Pons (tissue), 1 donor: ENCODE measurements at regions not wholly inside any gene's neighbourhood (a gene's known extent, or its start where the extent isn't known, plus 50 kb on each side); places are given as distances from the start of the nearest gene placed in this dataset.
"Not testable (repeated sequence)": the region's sequence is repeated elsewhere in the genome, so short reads cannot be mapped to it uniquely, and the experiment has no call there.

Source experiments
- DNase-seq: peaks from one replicate; pipeline ENCODE4 v3.0.0-alpha.2; 2016; ENCODE audit warnings: low spot score

DNA sequence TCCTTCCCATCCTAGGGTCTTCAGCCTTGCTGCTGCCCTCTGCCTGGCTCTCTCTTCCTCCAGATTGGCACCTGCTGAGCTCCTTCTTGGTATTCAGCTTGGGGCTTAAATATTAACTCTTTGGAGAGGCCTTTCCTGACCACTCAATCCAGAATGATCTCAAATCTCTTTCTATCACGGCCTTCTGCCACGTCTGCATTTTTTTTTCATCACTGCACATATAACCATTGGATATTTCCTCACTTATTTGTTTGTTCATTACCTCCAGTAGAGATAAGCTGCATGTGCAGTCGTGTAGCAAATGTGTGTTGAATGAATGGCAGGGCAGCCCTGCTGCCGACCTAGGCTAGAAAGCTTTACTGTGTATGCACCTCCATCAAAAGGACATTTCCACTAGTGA is 51.6 kb upstream of the MPP7 start:
- no peak for DNase-seq

DNA sequence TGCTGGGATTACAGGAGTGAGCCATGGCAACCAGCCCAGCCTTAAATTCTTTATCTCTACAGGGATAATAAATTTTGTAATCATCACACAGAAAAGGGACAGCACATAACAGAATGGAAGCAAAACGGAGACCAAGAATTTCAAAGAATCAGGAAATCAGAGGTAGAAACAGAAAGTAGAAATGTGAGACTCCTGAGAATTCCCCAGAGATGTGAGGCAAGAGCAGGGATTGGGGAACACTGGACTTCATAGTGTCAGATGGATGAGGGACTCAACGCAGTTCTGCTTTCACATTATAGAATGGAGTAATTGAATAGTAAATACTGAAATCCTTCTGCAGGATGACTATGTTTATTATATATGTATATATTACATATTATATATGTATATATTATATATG is 52.5 kb upstream of the MPP7 start:
- no peak for DNase-seq

DNA sequence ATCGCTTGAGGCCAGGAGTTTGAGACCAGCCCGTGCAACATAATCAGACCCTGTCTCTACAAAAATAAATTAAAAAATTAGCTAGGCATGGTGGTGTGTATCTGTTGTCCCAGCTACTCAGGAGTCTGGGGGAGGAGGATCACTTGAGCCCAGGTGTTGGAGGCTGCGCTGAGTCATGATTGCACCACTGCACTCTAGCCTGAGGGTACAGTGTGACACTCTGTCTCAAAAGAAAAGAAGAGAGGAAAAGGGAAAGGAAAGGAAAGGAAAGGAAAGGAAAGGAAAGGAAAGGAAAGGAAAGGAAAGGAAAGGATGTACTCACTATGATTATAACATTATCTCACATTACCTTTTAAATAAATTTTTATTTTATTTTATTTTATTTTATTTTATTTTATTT is 56.5 kb upstream of the MPP7 start:
- DNase-seq, result no peak

DNA sequence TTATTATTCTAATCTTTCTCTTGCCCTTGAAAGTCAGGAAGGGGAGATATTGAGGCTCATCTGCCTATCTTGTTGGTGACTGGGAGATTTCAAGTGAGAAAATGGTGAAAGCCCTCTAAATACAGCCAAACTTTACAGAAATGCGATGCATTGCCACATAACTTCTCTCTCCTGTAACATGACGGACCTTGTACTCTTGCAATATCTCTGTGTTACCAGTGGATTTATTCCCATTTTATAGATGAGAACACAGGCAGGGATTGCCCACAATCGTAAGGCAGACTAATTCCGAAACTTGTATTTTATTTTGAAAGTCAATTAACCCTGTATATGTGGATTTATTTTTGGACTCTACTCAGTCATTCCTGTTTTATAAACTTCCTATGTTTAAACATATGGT is 57.3 kb upstream of the MPP7 start:
- DNase-seq, result no peak

DNA sequence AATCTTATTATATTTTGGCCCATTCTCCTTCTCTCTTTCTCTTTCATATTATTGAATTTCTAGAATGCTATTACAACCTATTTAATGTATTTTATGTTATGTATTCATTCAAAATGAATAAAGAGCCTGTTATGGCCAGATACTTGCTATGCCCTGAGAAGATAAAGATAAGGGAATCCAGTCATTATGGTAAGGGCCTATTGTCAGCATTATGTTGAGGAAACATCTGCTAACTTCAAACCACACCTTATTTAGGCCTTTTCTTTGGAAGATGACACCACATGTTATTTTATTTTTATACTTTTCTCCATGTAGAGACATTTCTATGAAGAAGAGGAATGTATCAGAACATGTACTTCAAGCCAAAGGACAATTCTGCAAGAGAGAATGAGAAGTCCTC is 60.5 kb upstream of the MPP7 start:
- DNase-seq, result no peak

DNA sequence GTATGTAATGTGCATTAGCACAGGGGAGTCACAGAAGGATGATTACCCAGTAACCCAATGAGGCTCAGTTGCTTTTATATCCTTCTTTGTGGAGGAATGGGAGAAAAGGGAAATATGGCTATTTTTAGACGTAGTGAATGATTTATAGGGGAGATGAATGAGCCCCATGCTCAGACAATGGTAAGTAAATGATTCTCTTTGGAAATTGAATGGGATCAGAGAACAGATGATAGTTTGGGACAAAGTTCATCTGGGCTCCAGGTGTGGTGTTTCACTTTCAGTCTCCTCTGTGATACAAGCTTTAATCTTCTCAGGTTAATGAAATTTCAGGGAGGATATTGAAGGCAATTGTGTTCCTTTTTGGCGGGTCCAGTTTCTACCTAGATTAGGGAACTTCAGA is 63.0 kb upstream of the MPP7 start:
- no peak for DNase-seq

DNA sequence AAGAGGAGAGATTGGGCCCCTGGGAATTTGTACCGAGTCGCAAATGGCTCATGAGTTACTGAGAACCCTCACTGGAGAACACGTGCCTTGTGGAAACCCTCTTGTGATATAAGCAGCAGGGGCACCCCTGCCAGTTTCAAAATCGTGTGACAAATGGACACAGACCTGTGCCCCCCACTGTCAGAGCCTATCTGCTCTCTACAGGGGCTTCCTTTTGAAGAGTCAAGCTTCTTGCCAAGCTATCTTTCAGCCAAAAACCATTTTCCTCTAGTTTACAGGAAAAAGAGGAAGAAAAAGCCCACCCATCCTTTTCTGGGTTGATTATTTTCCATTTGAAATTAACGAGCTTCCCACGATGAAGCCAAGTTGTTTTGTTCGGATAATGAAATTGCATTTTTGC is 64.1 kb upstream of the MPP7 start:
- no peak for DNase-seq

DNA sequence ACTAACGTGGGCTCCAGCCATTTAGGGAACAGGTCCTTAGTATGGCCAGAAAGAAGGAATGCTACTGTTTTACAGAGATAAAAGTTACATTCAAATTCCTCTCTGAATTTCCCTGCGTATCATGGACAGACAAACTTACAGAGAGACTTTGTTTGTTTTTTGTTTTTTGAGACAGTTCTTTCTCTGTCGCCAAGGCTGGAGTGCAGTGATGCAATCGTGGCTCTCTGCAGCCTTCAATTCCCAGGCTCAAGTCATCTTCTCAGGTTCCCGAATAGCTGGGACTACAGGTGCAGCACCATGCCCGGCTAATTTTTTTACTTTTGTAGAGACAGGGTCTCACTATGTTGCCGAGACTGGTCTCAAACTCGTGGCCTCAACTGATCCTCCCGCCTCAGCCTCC is 64.5 kb upstream of the MPP7 start:
- DNase-seq, result no peak

DNA sequence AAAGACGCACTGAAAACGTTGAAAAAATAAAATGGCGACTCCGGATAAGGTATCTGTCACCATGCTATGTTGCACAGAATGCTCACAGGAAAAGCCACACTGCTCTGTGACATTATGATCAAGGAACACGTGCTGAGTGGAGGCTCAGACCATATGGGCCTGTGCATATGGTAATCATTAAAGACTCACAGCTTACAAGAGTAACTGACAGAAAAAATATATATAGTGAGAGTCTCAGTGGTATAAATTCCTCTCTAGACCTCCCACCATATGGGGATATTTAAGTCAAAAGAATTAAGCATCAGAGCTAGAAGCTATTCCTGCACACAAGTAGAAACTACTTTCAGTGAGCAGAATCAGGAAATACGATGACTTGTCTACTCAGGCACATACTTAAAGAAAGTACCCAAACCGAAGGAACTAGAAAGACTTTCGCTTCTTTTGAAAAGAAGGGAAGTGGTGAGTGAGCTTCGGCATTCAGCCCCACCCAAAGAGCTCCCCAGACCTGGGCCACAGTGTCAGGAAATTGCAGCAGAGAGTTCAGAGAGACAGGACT is 65.1 kb upstream of the MPP7 start:
- peak; percentile 66 for DNase-seq

DNA sequence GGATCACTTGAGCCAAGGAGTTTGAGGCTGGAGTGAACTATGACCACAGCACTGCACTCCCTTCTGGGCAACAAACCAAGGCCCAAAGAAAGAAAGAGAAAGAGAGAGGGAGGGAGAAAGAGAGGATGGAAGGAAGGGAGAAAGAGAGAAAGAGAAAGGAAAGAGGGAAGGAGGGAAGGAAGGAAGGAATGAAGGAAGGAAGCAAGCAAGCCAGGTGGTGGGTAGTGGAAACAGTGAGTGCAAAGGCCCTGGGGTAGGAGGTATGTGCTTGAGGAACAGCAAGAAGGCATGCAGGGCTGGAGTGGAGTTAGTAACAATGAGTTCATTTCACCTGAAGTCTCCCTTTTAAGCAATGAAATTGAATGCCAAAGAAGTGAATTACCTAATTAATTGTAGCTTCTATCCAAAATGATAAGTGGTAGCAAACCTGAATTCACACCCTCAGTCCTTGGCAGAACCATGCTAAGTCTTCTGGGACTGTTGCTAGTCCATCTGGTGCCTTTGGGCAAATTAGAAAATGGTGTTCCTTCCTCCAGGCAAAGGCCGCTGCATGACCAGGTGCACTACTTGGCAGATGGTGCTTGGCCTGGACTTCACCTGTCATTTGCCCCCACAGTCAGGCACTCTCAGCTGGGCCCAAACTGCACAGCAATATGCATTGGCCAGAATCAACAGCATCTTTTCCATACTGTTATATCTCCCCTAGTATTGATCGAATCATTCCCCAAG is 67.4 kb upstream of the MPP7 start:
- DNase-seq, result no peak

DNA sequence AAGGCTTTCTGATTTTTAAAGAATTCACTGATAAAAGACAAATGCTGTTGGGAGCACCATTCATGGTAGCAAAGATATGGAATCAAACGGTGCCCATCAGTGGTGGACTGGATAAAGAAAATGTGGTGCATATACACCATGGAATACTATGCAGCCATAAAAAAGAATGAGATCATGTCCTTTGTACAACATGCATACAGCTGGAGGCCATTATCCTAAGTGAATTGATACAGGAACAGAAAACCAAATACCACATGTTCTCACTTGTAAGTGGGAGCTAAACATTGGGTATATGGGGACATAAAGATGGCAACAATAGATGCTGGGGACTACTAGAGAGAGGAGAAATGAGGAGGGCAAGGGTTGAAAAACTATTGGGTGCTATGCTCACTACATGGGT is 68.8 kb upstream of the MPP7 start:
- DNase-seq, result not testable (repeated sequence)

DNA sequence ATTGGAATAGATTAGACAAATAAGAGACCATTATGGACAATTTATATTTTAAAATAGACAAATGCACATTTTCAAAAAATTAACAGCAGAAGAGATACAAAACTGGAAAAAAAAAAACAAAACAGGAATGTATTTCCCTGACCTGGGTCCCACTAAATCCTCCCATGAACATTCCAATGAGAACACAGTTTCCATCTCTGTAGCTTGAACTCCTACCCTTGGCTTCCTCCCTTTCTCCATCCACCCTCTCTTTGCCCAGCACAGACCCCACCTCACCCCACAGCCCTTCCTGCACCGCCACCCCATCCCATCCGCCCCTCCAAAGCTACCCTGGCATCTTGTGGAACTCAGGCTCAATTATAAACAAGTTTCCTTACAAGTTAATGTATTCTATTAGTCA is 71.2 kb upstream of the MPP7 start:
- DNase-seq, result no peak

DNA sequence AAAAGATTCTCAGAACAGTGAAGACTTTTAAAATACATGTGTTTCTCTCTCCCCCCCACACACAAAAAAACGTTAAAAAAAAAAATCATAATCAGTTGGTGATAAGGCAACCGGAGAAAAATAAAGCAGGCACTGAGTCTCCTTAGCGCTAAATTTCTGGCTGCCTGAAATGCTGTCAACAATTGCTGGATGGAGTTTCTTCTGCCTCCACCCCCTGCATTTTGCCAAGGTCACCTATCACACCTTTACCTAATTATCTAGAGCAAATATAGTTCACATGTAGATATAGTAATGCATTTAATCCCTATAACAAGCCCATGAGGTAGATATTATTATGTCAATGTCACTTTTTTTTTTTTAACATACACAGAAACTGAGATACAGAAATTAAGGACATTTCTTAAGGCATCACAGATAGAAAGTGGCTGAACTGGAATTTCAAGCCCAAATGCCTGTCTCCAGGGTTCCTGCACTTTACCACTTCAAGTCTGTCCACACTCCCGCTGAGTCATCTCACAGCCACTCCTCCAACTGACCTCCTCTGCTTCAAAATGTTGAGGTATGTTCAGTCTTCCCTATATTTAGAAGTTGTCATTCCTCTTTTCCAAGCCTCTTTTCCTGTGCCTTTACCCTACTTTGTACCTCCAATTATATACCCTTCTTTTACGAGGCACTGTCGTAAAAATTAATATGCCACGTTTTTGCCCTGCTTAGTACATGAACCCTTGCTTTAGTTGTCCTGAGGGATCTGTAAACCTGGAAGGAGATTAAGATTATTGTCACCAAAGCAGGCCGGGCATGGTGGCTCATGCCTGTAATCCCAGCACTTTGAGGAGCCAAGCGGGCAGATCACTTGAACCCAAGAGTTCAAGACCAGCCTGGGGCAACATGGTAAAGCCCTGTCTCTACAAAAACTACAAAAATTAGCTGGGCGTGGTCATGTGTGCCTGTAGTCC is 72.8 kb upstream of the MPP7 start:
- DNase-seq, result no peak

DNA sequence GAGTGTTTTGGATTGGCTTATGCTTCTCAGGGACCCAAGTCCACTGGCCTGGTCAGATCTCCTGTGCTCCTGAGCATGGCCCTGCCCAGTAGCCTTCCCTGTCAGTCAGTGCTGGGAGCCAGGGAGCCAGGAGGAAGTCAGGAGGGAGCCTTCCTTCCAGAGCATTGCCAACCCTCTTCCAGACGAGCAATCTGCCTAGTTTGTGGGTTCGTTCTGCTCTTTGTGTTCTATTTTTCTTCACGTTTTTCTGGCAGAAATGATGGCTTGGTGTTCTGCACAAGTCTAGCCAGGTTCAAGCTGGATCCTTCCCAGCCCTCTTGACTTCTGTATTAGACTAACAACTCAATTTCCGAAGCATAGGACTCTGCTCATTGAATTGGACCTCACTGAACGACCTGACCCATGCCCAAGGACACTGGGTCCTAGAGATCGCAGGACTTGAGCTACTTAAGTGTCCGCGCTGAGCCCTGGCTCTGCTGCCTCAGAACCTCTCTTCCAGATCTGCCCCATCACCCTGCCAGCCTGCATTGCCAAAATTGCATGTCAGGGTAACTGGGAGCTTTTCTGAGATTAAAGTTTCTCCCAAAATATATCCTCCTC is 76.2 kb upstream of the MPP7 start:
- DNase-seq, result no peak

DNA sequence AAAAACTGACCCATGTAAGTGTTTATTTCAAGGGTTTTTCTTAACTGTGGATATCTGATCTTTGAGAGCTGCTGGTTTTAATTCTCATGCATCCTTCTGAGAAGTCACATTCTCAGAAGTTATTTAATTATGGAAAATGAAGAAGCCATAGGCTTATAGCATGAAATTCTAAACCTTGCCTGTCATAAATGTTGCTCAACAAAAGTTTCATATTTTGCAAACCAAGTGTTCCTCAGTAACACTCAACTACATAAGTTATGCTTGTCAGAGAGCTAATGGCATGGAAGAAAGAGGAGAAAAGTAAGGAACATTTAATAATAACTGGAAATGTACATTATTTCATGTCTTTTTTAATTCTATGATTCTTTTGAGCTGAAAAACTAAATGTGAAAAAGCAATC is 78.6 kb upstream of the MPP7 start:
- DNase-seq, result no peak

DNA sequence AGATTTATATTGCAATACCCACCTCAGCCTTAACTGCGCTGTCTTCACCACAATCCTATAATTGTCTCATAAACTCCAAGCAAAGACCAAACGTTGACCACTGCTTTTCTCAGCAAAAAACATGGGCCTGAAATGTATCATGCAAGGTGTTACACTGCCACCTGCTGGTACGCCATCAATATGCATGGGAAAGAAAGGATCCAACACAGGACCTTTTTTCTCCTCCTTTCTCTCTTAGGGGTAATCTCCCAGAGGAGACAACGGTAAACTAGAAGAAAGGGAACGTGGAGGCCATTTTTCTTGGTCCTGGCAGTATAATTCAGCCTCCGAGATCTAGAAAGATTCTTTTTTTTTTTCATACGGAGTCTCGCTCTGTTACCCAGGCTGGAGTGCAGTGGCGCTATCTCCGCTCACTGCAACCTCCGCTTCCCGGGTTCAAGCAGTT is 79.1 kb upstream of the MPP7 start:
- DNase-seq, result peak; percentile 85

DNA sequence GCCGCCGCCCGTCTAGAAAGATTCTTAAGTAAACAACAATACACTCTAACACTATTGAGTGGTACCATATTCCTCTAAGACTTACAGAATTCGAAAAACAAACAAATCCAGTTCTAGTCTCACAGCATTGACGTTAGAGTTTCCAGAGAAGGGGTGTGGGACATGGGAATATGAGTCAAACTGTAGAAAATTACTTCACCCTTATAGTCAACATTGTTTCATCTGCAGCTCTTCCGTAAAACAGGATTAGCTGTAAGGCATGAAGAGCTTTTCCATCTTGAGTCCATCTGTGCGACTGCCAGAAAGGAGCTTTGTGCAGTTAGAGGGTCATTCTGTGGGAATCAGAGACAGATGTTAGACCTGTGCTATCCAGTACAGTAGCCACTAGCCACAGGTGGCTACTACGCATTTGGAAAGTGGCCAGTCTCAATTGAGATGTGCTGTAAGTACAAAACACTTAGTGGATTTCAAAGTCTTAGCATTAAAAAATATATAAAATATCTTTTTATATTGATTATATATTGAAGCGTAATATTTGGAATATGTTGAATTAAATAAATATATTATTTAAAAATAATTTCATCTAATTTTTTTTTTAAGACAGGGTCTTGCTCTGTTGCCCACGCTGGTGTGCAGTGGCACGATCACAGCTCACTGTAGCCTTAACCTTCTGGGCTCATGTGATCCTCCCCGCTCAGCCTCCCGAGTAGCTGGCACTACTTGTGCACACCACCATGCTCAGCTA is 79.8 kb upstream of the MPP7 start:
- no peak for DNase-seq

DNA sequence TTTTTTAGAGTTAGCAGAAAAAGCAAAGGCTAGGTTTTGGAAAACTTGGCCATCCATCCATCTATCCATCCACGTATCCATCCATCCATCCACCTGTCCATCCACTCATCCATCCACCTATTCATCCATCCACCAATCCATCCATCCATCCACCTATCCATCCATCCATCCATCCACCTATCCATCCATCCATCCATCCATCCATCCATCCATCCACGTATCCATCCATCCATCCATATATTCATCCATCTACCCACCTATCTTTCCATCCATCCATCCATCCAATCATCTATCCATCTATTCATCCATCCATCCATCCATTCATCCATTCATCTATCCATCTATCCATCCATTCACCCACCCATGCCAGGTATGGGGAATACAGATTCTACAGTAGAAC is 81.7 kb upstream of the MPP7 start:
- no peak for DNase-seq

DNA sequence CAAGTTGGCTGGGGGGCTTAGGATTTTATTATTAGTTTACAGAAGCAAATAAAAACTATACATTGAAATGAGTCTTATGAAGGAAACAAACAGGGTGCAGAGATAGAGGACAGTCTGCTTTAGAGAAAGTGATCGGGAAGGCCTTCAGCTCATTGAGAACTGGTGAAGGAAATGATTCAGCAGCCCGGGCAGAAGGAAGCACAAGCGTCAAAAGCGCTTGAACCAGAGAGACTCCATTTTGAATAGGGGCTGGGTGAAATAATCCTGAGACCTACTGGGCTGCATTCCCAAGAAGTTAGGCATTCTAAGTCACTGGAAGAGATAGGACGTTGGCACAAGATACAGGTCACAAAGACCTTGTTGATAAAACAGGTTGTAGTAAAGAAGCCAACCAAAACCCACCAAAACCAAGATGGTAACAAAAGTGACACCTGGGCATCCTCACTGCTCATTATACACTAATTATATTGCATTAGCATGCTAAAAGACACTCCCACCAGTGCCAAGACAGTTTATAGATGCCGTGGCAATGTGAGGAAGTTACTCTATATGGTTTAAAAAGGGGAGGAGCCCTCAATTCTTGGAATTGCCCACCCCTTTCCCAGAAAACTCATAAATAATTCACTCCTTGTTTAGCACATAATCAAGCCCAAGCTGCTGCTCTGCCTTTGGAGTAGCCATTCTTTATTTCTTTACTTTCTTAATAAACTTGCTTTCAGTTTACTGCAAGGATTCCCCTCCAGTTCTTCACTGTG is 83.1 kb upstream of the MPP7 start:
- no peak for DNase-seq

DNA sequence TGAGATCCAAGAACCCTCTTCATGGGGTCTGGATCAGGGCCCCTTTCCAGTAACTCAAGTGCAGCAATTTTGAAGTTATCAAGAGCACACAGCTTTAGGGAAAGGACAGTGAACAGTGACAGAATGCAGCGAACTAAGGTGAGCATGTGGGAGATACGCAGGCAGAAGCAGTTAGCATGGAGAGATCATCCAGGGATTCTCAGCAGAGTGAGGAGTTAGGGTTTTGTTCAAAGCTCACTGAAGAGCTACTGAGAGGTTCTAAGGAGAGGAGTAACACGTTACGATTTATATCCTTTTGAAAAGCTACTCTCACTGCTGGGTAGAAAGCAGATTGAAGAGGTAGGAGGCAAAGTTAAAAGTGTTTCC is 83.6 kb upstream of the MPP7 start:
- DNase-seq, result no peak

DNA sequence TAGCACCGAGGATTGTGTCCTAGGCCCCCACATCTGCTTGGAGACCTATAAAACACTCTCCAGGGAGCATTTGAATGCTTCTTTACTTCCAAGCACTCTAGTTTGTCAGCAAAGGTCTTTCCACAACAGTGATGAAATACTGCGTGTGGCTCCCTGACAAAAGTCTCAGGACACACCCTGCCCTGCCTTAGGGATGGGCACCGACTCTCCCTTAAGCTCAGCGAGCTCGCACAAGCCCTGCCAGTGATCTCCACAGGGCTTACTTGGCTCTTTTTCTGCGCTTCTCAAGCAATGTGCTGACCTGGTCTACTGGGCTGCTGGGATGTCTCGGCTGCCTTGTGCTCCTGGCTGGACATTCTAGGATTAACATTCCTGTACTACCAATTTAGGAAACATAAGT is 84.3 kb upstream of the MPP7 start:
- DNase-seq, result no peak
